Neural progenitor cell (in vitro differentiated cells): ENCODE measurements at regions not wholly inside any gene's neighbourhood (a gene's known extent, or its start where the extent isn't known, plus 50 kb on each side); places are given as distances from the start of the nearest gene placed in this dataset.

Source experiments
- DNase-seq: peaks from one replicate; pipeline ENCODE4 v3.0.0-alpha.2; 2016; ENCODE audit warnings: low spot score
- H2AFZ ChIP-seq: fragments of 200-600 bp; sonication (generic); replicated peaks from 2 replicates; pipeline ENCODE4 v1.6.1; 2016; ENCODE audit warnings: antibody characterized with exemption
- H3F3A ChIP-seq: fragments of 200-600 bp; sonication (generic); 2 replicates; pipeline ENCODE4 v1.6.1; 2016; ENCODE audit warnings: antibody characterized with exemption, low read depth
- H3K27ac ChIP-seq: fragments of 200-600 bp; sonication (generic); 2 replicates; pipeline ENCODE4 v1.5.1; 2016; ENCODE audit warnings: mild to moderate bottlenecking
- H3K27me3 ChIP-seq: fragments of 200-600 bp; sonication (generic); 2 replicates; pipeline ENCODE4 v1.6.1; 2016; ENCODE audit warnings: mild to moderate bottlenecking, moderate library complexity
- H3K36me3 ChIP-seq: fragments of 200-600 bp; sonication (generic); 2 replicates; pipeline ENCODE4 v1.5.1; 2016
- H3K4me1 ChIP-seq: fragments of 200-600 bp; sonication (generic); 2 replicates; pipeline ENCODE4 v1.6.1; 2016; ENCODE audit warnings: mixed run types
- H3K4me2 ChIP-seq: fragments of 200-600 bp; sonication (generic); 2 replicates; pipeline ENCODE4 v1.6.1; 2016
- H3K4me3 ChIP-seq: fragments of 200-600 bp; sonication (generic); 2 replicates; pipeline ENCODE4 v1.5.1; 2016
- H3K79me2 ChIP-seq: fragments of 200-600 bp; sonication (generic); 2 replicates; pipeline ENCODE4 v1.6.1; 2016; ENCODE audit warnings: low read depth
- H3K9ac ChIP-seq: fragments of 200-600 bp; sonication (generic); 2 replicates; pipeline ENCODE4 v1.6.1; 2016
- H3K9me3 ChIP-seq: fragments of 200-600 bp; sonication (generic); 2 replicates; pipeline ENCODE4 v1.5.1; 2016; ENCODE audit warnings: low read depth
- H4K20me1 ChIP-seq: fragments of 200-600 bp; sonication (generic); 2 replicates; pipeline ENCODE4 v1.6.1; 2016; ENCODE audit warnings: low read depth
- H3K27ac Mint-ChIP-seq: 3 replicates; pipeline ENCODE4 v1.8.0; 2021; ENCODE audit warnings: mixed read lengths
- H3K27me3 Mint-ChIP-seq: 2 replicates; pipeline ENCODE4 v1.8.0; 2022; ENCODE audit warnings: low read depth, mild to moderate bottlenecking, inconsistent platforms, moderate library complexity, mixed read lengths; ENCODE audit not compliant: insufficient read depth
- H3K36me3 Mint-ChIP-seq: 3 replicates; pipeline ENCODE4 v1.8.0; 2021; ENCODE audit warnings: mixed read lengths
- H3K4me1 Mint-ChIP-seq: 3 replicates; pipeline ENCODE4 v1.8.0; 2021; ENCODE audit warnings: mixed read lengths
- H3K4me3 Mint-ChIP-seq: 3 replicates; pipeline ENCODE4 v1.8.0; 2021; ENCODE audit warnings: mild to moderate bottlenecking, moderate library complexity, mixed read lengths
- H3K9me3 Mint-ChIP-seq: 3 replicates; pipeline ENCODE4 v1.8.0; 2020; ENCODE audit warnings: mixed read lengths
- EZH2 ChIP-seq: fragments of 200-600 bp; sonication (generic); IDR thresholded peaks from 2 replicates; pipeline ENCODE4 v1.6.1; 2017; ENCODE audit warnings: antibody characterized with exemption, mild to moderate bottlenecking, moderate library complexity
- EZH2phosphoT487 ChIP-seq: fragments of 200-600 bp; sonication (generic); IDR thresholded peaks from 2 replicates; pipeline ENCODE4 v1.6.1; 2017; ENCODE audit warnings: antibody characterized with exemption
- TF ChIP-seq, protein P1 (sequence below): fragments of 200-600 bp; sonication (generic); IDR thresholded peaks from 2 replicates; pipeline ENCODE4 v1.5.1; 2017; ENCODE audit warnings: antibody characterized with exemption, mild to moderate bottlenecking

DNA sequence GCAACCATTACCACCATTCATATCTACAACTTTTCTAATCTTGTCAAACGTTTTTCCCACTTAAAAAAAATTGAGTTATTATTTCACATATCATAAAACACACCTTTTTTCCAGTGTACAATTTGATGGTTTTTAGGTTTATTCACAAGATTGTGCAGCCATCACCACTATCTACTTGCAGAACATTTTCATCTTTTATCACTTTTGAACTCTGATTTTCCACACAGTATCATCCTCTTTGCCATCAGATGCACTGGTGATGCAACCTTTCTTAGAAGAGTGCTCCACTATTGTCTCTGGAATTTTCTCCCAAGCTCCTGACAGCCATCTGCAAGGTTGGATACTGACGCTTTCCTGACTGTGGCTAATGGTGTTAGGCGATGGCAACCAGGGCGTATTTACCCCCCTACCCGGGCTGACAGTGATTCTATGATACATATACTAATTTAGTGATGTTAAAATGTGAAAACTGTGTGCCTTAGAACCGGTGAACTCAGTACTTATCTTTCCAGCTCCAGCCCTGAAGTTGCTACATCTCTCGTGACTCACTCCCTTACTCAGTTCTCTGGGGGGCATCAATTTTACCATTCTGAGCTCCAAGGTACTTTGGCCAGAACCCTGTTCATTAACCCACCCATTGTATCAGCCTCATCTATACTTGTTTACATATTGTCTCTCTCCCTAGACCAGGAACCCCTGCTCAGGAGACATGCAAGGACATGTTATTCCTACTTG is 105.4 kb upstream of the SPRED2 start:
- no peaks in the 10 kb centered on the region for H4K20me1 ChIP-seq
- no peaks in the 10 kb centered on the region for H3K79me2 ChIP-seq
- no peak for TF ChIP-seq EZH2phosphoT487
- no peak for TF ChIP-seq EZH2
- TF ChIP-seq, protein P1, sequence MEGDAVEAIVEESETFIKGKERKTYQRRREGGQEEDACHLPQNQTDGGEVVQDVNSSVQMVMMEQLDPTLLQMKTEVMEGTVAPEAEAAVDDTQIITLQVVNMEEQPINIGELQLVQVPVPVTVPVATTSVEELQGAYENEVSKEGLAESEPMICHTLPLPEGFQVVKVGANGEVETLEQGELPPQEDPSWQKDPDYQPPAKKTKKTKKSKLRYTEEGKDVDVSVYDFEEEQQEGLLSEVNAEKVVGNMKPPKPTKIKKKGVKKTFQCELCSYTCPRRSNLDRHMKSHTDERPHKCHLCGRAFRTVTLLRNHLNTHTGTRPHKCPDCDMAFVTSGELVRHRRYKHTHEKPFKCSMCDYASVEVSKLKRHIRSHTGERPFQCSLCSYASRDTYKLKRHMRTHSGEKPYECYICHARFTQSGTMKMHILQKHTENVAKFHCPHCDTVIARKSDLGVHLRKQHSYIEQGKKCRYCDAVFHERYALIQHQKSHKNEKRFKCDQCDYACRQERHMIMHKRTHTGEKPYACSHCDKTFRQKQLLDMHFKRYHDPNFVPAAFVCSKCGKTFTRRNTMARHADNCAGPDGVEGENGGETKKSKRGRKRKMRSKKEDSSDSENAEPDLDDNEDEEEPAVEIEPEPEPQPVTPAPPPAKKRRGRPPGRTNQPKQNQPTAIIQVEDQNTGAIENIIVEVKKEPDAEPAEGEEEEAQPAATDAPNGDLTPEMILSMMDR = no peak
- Mint-ChIP-seq H3K36me3 (no peaks in the 10 kb centered on the region), H3K27me3 (no peaks in the 10 kb centered on the region), H3K4me3 (no peak overlapping the region), H3K4me1 (peaks cover 3% of the 10 kb centered on the region), H3K27ac (no peak overlapping the region), H3K9me3 (no peaks in the 10 kb centered on the region)
- H3K27me3 ChIP-seq = no peaks in the 10 kb centered on the region
- no peaks in the 10 kb centered on the region for H3K9me3 ChIP-seq
- H3K4me3 ChIP-seq = no peak overlapping the region
- no peak overlapping the region for H3K9ac ChIP-seq
- H3F3A ChIP-seq = no peaks in the 10 kb centered on the region
- H3K4me1 ChIP-seq = no peaks in the 10 kb centered on the region
- no peak for DNase-seq
- H3K4me2 ChIP-seq = no peak overlapping the region
- no peak overlapping the region for H3K27ac ChIP-seq
- H3K36me3 ChIP-seq = no peaks in the 10 kb centered on the region
- H2AFZ ChIP-seq = no peak overlapping the region

DNA sequence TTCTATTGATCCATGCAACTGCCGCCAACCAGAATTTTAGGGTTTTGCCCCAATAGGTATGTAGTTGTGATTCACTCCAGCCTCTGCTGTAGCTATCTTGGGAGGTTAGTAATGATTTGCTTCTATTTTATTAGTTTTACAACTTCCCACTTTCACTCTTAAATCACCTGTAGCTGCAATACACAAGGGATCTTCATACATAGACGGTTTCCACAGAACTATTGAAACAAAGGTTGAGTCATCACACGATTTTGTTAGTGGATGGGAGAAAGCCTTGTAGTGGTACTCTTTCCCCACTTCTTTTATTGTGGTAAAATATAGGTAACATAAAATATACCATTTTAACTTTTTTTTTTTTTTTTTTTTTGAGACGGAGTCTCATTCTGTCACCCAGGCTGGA is 104.2 kb upstream of the SPRED2 start:
- H3K4me1 ChIP-seq = no peaks in the 10 kb centered on the region

DNA sequence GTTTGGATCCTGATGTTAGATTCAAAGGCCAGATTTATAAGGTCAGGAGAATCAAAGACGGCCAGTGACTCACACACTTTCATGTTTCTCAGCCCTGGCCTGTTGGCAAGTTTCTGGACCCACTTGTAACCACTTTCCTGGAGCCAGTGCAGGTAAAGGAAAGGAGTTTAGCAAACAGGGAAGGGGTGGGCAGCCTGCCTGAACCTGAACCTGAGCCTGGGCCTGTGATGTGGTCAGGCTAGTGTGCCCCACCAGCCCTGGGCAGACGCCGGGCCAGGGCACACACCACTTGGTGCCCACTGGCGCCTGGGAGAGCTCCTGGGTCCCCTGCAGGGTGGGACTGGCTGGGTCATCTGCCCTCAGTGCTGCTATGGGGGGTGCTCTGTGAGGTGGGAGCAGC is 100.5 kb upstream of the SPRED2 start:
- H3K27ac Mint-ChIP-seq = no peak overlapping the region
- no peak overlapping the region for H3K9ac ChIP-seq

More for the DNA sequence above, 104.2 kb upstream of the SPRED2 start:
- no peak overlapping the region for H3K4me3 ChIP-seq
- TF ChIP-seq, protein P1 = no peak
- no peak for TF ChIP-seq EZH2
- TF ChIP-seq EZH2phosphoT487 = no peak
- H3K4me1 Mint-ChIP-seq = peaks cover 3% of the 10 kb centered on the region
- no peak overlapping the region for H3K9ac ChIP-seq
- H3K36me3 Mint-ChIP-seq = no peaks in the 10 kb centered on the region
- no peaks in the 10 kb centered on the region for H3K27me3 Mint-ChIP-seq
- no peak overlapping the region for H3K27ac Mint-ChIP-seq
- H3K27ac ChIP-seq = no peak overlapping the region
- no peak overlapping the region for H3K4me3 Mint-ChIP-seq
- no peak overlapping the region for H2AFZ ChIP-seq
- H4K20me1 ChIP-seq = no peaks in the 10 kb centered on the region
- H3F3A ChIP-seq = no peaks in the 10 kb centered on the region
- H3K9me3 Mint-ChIP-seq = no peaks in the 10 kb centered on the region
- H3K9me3 ChIP-seq = no peaks in the 10 kb centered on the region
- H3K36me3 ChIP-seq = no peaks in the 10 kb centered on the region
- DNase-seq = no peak
- H3K79me2 ChIP-seq = no peaks in the 10 kb centered on the region
- no peak overlapping the region for H3K4me2 ChIP-seq
- no peaks in the 10 kb centered on the region for H3K27me3 ChIP-seq

More for the DNA sequence above, 100.5 kb upstream of the SPRED2 start:
- Histone ChIP-seq H3K27ac (no peak overlapping the region), H4K20me1 (no peaks in the 10 kb centered on the region), H3K4me1 (no peaks in the 10 kb centered on the region), H2AFZ (no peak overlapping the region), H3K27me3 (no peaks in the 10 kb centered on the region), H3K9me3 (no peaks in the 10 kb centered on the region), H3K4me2 (no peak overlapping the region), H3K36me3 (no peaks in the 10 kb centered on the region), H3K79me2 (no peaks in the 10 kb centered on the region), H3F3A (no peaks in the 10 kb centered on the region), H3K4me3 (no peak overlapping the region)
- Mint-ChIP-seq H3K9me3 (no peaks in the 10 kb centered on the region), H3K4me1 (no peaks in the 10 kb centered on the region), H3K4me3 (no peak overlapping the region), H3K27me3 (no peaks in the 10 kb centered on the region), H3K36me3 (no peaks in the 10 kb centered on the region)
- DNase-seq = no peak
- TF ChIP-seq, protein P1 = no peak
- TF ChIP-seq EZH2 (no peak), EZH2phosphoT487 (no peak)
